NCI-H1417 treated with DMSO at 0.1 percent for 48 hours (cell line): ENCODE measurements at regions not wholly inside any gene's neighbourhood (a gene's known extent, or its start where the extent isn't known, plus 50 kb on each side); places are given as distances from the start of the nearest gene placed in this dataset.
A peak's percentile ranks its signal among the peaks of the same experiment; 100 is the strongest.
"Not testable (repeated sequence)": the region's sequence is repeated elsewhere in the genome, so short reads cannot be mapped to it uniquely, and the experiment has no call there.

ENCODE experiments used
- DNase-seq: peaks from one replicate; lab custom pipeline; 2025; lab: John Stamatoyannopoulos, UW

DNA sequence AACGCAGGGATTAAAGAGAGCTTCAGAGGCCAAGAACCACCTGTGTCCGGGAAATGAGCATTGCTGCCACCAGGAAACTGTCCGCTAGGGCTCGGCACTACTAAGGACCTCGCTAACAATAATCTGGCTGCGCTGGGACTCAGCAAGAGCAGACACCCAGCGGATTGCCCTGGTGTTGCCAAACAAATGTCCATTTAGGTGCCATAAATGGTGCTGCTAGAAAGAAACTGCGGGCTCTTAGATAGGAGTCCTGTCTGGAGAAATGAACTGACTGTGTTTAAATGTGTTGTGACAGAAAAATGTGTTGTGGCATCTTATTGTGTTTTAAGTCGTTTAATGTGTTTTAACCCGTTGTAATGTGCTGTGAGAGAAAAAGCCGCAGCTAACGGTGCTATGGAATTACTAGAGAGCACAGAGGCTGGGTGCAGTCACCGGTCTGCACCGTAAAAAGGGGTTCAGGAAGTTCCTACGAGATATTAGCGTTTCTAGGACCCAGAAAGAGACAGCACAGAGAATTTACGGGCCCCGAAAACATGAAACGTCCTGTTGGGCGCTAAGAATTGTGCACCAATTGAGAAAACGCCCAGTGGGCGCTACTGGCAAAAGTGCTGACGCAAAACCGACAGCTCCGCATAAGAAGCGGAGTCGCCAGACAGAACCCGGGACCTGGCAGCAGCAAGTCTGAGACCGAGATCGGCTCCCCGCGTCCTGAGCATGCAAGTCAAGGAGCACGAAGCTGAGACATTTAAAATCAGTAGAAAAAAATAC is 90.6 kb downstream of the ANXA2R start:
- no peak for DNase-seq

DNA sequence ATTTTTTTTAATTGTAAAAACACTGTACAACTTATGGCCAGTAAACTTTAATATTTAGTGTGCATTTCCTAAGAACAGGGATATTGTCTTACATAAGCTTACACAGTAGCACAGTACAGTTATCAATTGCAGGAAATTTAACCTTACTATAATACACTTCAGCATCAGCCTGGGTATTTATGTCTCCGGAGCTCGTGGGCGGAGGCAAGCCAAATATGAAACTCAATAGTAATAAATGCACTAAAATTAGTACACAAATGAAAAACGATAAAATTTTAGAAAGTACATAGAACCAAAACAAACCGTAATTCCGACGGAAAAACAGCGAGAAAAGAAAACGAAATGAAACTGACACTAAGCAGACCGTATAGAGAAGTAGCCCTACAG is 91.2 kb downstream of the ANXA2R start:
- DNase-seq = no peak

DNA sequence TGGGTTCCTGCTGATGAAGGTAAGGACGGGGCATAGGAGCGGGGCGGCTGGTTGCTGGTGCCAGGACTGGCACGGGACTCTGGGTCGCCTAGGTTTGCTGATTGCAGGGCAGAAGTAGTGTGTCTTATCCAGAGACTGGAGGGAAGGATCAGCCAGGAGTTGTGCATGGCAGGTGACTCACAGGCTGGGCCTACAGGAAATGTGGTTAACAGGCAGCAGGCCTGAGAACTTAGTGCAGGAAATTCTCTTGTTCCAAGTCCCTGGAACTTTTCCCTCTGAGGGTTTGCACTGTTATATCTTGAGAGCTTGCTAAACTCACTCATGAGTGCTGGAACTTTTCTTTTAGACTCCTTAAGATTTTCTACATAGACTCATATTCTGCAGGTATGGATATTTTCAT is 95.1 kb downstream of the ANXA2R start:
- no peak for DNase-seq

DNA sequence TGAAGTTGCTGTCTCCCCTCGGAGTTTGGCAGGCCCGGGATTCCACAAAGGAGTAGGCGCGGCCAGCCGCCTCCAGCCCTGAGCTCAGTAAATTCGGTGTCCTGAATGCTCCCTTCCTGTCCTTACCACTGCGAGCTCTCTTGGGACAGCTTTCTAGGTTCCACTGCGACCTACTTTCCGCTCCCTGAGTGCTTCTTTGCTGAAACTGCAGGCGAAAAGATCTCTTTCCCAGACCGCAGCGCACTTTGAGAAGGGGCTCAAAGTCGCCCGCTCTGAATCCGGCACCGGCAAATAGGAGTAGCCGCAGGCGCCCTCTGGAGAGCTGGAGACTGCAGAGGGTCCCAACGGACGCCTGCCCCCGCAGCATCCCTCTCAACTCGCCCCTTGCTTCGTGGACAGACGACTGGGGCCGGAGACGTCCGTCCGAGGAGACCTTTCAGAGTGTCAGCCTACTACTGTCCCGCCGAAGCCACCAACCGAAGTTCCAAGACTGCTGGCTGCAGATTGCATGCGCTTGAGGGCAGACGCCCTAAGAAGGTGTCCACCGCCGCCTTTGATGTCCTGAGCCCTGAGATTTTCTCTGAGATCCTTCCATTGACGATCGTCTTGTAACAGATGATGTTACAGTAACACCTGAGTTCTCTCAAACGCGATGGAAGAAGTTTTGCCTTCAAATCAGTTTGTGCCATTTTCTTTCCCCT is 96.0 kb downstream of the ANXA2R start:
- no peak for DNase-seq

DNA sequence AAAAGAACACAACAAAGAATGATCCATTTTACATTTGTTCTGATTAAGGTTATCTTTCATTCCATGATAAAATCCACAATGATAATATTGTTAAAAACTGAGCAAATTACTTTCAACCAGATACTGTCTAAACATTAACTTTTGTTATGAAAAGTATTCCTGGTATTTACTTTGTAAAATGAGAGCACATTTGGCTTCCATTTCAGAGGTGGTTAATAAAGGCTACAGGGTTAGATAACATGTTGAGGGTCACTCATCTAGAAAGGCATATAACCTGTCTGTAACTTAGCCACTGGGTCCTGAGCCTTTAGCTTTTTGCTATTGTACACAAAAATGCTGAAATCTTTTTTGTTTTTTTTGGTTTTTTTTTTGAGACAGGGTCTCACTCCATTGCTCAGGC is 99.3 kb downstream of the ANXA2R start:
- no peak for DNase-seq

DNA sequence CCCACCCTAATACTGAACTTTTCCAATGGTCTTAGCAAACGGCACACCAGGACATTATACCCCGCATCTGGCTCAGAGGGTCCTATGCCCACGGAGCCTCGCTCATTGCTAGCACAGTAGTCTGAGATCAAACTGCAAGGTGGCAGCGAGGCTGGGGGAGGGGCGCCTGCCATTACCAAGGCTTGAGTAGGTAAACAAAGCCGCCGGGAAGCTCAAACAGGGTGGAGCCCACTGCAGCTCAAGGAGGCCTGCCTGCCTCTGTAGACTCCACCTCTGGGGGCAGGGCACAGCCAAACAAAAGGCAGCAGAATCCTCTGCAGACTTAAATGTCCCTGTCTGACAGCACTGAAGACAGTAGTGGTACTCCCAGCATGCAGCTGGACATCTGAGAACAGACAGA is 108.1 kb downstream of the ANXA2R start:
- not testable (repeated sequence) for DNase-seq

DNA sequence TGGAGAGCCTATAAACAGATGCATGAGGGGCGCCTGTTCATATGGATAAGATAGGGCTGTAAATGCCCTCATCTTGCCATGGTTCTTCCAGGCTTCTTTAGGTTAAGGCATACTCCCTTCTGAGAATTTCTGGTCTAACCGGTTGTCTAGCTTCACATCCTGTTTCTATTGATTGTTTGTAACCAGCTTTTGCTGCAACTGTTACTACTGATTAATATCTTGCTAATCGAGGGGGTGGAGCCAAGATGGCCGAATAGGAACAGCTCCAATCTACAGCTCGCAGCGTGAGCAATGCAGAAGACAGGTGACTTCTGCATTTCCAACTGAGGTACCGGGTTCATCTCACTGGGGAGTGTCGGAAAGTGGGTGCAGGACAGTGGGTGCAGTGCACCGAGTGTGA is 108.7 kb downstream of the ANXA2R start:
- not testable (repeated sequence) for DNase-seq

DNA sequence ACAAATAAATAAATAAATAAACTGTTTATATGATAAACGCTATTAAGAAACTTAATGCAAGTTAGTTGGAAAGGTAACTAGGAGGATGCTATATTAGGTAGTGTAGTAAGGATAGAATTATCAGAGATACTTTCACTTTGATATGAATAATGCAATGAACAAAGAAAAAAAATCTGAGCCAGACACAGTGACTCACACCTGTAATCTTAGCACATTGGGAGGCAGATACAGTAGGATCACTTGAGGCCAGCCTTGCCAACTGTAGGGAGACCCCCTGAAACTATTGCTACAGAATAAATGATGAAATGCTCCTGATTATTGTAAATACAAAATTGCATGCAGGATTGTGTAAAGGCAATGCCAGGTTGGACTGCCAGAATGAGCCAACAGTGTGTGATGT is 109.2 kb downstream of the ANXA2R start:
- no peak for DNase-seq

DNA sequence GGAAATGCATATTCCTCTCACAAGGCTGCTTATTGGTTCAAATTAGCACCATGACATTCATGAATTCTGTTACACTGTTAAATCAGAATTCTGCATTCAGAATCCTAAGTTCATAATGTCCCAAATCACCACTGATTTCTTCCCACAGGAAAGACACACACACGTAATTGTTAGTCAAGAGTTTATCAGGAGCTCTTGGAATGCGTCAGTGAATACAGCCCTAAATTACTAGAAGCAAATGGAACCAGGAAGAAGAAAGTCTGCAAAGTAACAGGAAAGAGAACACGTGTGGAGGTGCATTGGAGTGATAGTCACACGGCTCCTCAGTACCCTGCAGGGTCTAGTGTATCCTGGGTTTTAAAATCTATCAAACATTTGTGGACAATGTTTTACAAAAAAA is 110.2 kb downstream of the ANXA2R start:
- DNase-seq = no peak

DNA sequence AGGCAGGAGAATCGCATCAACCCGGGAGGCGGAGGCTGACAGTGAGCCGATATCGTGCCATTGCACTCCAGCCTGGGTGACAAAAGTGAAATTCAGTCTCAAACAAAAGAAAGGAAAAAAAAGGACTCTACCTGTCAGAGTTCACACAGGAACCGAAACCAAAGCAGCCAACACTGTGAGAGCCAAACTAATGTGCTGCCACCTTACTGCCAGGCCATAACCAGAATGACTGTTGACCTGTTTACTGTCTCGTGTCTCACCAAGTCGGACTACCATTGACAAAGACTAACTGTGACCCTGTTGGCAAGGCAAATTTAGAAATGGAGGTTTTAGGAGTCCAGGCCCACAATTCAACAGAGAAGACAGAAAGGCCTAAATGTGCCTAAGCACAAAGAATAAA is 112.4 kb downstream of the ANXA2R start:
- no peak for DNase-seq

DNA sequence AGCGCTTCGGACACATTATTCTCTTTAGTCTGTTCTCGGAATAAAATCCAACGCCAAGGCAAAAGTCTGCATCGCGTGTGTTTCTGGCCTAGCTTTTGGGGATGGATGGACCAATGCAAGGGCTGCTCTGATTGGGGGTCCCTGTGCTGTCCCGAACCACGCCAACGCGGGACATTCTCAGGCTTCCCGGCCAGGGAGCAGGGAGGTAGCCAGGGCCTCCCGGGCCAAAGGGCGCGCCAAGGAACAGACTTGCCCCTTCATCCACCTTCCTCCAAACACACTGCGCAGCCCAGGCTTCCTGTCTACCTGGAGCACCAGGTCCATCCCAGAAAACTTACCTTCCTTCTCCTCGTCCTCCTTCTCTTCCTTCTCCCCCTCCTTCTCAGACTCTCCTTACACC is 113.0 kb upstream of the SELENOP start:
- DNase-seq = no peak

DNA sequence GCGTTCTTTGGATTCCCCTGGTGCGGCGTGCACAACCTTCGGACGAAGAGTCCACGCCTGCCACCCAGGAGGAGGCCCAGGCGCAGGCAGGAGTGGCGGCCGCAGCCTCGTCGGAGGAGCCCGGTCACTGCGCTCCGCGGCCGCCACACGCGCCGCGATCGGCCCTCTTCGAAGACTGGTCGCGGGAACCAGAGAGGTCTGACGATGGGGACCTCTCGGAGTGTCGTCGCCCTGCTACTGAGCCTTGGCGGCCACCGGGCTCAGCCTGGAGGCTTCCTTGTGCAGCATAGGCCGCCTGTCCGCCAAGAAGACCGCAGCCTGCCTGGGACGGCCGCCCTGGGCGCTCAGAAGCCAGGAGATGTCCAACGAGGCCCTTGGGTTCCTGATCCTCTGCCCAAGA is 112.5 kb upstream of the SELENOP start:
- no peak for DNase-seq

DNA sequence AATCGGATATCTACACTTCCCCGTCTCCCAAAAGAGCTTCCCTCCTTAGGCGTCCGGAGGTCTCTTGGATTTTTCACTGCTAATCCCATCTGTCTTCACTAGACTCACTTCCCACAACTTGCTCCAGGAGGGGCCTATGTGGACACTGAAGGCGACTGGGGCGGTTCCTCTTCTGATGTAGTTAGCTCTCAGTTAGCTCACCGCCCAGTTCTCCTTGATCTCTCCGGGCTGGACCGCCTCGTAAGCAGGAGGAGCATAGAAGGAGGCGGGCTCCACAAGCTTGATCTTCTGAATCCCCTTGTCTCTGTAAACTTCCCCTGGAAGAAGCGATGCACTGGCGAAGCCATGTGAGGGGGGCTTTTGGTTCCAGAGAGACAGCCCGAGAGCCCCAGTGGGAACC is 112.0 kb upstream of the SELENOP start:
- no peak for DNase-seq

DNA sequence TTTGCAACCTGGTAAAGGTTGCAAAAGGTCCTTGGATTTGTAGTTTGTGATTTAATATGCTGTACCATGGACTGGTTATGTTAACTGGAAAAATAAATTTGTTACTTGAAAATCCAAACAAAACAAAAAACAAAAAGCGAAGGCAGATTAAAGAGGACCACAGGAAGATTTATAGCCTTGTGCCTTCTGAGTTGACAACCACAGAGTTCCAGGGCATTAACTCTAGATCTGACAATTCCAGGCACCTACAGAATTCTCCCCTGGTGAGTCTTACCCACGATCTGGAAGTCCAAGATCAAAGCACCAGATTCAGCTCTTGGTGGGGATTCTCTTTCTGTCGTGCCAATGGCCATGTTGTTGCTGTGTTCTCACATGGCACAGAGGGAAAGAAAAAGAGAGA is 107.9 kb upstream of the SELENOP start:
- DNase-seq = no peak

DNA sequence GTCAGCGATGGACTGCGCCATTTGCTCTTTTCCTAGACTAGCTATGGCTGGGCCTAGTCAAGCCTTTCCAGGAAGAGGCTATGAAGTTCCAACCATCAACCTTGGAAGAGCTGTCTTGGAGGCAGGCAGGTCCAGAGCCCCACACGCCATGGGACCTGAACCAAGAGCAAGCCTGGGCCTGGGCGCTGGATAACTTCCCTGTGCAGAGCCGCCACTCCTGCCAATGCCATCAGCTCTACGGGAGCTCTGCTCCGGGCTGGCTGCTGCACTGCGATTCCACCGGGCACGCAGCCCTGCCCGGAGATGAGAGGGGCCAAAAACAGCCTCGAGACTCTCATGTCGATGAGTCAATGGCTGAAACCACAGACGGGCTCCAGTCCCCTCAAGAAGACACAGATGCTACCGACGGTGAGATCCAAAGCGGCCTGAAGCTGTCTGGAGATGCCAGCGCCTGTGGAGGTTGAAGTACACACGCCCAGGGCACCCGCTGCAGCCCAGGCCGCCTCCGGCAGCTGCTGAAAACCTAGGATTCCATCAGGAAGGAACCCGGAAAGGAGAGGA is 103.7 kb upstream of the SELENOP start:
- no peak for DNase-seq

DNA sequence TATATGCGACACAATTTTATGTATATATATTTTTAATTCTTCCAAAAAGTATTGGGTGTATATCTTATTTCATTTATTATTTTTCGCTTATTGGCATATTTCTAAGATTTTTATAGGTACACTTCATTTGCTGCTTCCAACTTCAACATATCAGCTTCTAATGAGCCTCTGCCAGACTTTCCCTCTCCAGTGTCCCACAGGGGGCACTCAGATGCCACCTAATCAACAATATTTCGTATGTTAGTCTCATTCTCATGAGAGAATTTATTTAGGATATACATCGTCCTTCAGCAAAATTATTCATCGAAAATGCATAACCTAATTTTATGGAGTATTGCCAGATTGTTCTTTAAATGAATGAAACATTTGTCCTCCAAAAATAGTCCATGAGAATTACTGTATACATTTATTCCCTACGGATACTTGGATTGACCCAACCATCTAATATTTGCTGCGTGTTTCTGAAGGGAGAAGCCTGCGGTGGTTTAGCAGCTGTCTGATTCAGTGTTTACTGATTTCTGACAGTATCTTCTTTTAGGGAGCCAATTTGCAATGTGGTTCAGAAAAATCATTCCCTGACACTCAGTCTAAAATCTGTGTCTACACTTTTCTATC is 100.6 kb upstream of the SELENOP start:
- DNase-seq = no peak

DNA sequence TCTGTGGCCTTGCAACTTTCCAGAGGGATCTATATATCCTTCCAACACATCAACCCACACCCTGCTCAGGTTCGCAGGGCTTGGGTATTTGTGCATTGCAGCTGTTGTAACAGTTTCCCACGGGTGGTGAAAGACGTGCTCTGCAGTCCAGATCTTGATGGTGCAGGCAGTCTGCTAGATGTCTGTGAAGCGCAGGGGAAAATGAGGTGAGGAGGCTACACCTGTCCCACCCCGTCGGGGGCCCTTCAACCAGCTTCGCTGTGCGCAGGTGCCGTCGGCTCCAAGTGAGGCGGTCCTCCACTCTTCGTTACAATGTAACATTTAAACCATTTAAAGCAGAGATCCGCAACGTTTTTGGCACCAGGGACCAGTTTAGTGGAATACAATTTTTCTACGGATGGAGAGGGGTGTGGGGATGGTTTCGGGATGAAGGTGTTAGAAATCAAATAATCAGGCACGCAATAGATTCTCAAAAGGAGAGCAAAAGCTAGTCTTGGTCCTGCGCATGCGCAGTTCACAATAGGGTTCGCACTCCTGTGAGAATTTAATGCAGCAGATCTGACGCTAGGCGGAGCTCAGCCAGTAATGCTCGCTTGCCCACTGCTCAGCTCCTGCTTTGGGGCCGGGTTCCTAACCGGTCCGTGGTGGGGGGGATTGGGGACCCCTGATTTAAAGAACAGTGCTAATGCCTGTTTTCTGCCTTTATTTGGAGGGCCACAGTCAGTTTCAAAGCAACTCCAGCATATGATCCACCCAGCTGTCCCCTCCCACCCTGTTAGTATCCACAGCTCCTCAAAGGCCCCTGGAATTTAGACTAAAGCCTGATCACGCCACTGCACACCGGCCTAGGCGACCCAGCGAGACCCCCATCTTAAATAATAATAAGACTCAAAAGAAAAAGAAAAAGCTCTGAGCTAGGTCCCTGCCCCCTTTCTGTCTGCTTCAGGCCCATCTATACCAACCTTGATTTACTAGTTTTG is 97.1 kb upstream of the SELENOP start:
- peak; percentile 73 for DNase-seq

DNA sequence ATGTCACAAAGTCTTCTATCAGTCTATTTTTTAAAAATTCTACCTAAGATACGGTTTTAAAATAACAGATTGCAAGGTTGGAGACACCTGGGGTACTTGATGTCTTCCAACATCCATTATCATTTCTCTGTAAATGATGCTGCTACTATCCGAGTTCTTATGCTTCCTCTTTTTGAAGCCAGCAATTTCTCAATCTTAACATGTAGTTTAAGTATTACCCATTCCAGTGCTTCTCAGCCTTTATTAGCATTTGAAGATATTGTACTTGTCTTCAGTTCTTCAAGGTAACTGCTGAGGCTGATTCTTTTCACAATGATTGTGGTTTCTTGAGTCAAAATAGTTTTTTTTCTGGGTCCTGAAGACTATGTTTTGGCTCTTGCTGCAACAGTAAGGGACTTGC is 96.4 kb upstream of the SELENOP start:
- DNase-seq = no peak

DNA sequence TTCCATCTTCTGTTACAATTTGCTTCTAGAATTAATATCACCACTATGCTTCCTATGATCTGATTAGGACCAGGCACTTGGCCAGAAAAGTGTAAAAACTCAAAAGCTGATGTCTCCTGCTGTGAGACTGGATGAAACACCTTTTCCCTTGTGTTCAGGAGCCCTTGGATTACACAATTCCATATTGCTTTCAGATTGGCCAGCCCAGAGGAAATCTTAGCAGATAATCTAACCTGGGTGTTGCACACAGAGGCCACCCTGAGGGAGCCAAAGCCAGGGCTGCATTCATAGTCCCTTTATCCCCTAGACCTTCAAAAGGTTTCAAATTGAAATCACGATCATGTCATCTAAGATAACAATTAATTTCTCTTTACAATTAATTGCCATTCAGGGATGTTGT is 94.1 kb upstream of the SELENOP start:
- no peak for DNase-seq

DNA sequence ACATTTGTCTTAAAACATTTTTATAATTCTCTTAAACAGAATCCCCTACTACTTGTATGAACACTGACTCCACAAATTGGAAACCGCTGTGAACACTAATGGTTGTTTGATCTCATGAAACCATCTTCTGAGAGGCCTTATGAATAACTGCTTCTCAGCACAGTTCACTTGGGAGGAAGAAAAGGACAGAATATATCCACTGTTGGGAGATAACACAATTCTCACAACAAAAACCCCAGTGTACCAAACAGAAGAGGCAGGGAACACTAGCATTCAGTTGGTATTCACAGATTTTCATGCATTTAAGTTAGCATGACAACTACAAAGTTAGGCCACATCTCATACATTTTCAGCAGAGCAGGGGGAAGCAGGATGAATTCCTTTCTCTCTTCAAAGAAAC is 89.0 kb upstream of the SELENOP start:
- DNase-seq = no peak

DNA sequence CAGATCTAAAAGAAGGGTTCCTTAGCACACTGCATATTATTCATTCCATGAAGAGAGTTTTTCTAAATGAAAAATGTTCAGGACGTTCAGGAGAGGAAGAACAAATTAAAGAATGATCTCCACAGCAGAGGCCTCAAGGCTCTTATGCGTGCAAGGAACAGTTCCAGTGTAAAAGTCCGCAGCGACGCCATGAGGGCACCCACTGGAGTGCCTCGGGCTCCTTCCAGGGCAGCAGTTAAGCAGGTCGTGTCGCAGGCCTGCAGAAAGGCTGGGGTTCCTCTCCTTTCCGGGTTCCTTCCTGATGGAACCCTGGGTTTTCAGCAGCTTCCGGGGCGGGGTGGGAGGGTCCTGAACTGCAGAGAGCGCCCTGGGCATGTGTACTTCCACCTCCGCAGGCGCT is 87.1 kb upstream of the SELENOP start:
- no peak for DNase-seq

DNA sequence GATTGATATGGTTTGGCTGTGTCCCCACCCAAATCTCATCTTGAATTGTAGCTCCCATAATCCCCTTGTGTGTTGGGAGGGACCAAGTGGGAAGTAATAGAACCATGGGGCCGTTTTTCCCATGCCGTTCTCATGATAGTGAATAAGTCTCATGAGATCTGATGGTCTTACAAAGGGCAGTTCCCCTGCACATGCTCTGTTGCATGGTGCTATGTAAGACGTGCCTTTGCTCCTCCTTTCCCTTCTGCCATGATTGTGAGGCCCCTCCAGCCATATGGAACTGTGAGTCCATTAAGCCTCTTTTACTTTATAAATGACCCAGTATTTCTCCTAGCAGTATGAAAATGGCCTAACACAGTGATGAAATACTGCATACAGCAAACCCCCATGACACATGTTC is 84.8 kb upstream of the SELENOP start:
- DNase-seq = no peak
